UCSD-AML1 (cell line): ENCODE measurements at regions not wholly inside any gene's neighbourhood (a gene's known extent, or its start where the extent isn't known, plus 50 kb on each side); places are given as distances from the start of the nearest gene placed in this dataset.
"Not testable (repeated sequence)": the region's sequence is repeated elsewhere in the genome, so short reads cannot be mapped to it uniquely, and the experiment has no call there.

Experiments
- DNase-seq: peaks from one replicate; lab custom pipeline; 2025; ENCODE audit not compliant: unreplicated experiment; lab: John Stamatoyannopoulos, UW

DNA sequence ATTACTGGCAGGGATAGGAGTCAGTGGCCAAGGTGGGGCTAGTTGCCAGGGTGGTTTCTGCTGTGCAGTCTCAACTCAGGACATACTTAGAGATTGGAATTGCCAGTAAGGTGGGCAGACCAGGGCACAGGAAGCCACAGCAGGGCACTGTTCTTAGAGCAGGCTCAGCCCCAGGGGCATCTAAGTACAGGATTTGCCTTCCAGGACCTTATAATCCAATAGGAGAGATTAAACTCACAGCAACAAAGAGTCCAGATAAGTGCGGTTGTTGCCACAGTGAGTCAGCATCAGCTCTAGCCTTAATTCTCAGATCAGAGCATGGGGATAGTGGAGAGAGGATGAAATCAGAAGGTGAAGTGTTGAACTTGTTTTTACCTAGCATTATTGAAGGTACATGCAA, 265.8 kb upstream of the TRPC7 start:
- no peak for DNase-seq

DNA sequence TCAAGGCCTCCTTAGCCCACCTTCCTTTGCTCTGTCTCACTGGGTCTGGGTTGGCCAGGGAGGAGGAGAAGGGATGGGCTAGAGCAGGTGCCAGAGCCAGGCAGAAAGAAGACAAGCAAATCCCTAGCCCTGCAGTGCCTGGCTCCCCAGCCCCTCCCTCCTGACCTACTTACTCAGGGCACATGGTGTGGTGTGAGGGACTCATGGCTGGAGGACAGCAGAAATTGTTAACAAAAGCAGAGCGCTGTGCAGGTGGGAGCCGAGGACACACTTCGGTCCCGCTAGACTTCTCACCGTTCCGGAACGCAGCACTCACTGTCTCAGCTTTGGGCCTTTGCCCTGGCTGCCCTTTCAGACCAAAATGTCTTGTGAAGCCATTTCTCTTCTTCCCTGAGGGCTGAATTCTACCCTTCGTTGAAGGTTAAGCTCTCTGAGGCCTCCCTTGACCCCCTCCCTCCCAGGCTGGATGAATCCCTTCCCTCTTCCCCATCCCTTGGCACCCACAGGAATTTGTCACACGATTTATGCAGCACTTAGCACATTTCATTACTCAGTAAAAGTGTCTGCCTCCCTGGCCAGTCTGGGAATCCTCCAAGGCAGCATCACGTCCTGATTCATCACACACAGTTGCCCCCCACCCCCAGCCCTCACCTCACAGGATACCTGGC, 263.9 kb upstream of the TRPC7 start:
- DNase-seq: no peak

- no peak for DNase-seq
Observed at GRCh38 chr5:136626531-136626930, 261.2 kb upstream of the TRPC7 start.

DNA sequence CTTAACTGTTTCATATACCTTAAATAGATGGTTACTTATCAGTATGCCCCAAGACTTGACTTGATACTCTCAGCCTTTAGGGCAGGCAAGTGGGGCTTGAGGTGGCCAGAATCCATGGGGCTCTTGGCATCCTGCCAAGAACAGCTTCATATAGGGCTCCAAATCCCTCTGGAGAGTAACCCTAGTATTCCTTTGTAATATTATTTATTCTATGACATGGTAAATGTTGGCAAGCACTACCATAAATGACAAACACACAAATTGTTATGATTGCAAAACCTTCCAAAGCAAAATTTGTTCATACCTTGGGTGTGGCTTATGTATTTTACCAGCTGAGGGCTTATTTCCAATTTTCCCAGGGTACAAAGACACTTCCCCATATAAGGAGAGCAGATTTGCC, 257.4 kb upstream of the TRPC7 start:
- DNase-seq: no peak

DNA sequence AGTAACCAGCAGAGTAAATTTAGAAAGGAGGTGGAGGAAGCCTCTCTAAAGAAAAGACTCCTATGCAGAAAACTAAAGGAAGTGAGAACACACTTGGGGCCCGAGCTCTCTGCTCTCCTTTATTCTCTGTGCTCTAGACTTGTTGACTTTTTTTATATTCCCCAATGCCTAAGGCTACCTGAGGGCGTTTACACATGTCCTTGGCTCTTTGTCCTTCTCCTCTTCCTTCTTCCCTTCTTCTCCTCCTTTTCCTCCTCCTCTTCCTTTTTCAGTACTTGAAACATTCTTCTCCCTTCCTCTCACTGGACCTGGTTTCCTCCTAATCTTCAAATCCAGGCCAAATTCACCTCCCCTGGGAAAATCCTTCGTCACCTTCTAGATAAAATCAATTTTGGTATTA, 256.4 kb upstream of the TRPC7 start:
- DNase-seq: no peak

GRCh38 chr5:136620621-136621020, 255.3 kb upstream of the TRPC7 start:
- no peak for DNase-seq

GRCh38 chr5:136620016-136620419, 254.7 kb upstream of the TRPC7 start:
- DNase-seq: no peak

- no peak for DNase-seq
Observed at GRCh38 chr5:136619556-136619955, 254.2 kb upstream of the TRPC7 start.

DNA sequence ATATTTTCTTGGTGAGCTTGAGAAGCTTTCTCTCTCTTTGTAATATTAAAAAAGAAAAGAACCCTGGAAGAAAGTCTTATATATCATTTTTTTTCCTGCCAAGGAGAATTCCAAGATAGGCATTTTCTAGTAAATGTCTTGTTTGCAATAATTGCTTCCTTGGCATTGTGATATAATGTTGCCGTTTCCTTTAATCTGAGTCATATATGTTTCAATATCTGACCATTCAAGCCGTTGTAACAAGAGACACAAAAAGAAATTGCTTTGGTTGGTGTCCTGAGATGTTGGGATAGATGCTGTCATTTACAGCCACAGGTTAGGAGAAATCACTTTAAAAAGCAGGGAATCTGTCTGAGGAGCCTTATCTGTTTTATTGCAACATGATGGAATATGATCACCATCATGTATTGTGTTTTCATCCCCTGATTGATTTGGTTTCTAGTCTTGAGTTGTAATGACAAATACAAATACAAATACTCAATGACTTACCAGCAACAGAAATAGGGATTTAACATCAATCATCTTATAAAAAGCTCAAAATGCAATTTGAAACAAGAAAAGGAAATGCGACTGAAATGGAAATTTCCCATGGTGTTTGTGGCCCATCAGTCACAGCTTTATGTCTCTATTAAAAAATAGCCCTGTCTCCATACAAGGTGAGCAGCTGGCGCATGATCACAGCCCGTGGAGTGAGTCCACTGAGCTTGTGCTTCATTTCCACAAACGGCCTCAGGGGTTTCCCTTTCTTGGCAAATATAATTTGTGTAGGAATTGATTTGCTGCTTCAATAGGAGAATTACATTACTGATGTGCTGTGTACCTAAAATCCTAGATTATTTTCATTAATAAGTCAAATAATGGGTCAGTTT, 250.1 kb upstream of the TRPC7 start:
- DNase-seq: no peak

GRCh38 chr5:136613230-136613629, 247.9 kb upstream of the TRPC7 start:
- DNase-seq: no peak

- no peak for DNase-seq
Observed at GRCh38 chr5:136605638-136606037, 240.3 kb upstream of the TRPC7 start.

- no peak for DNase-seq
Observed at GRCh38 chr5:136600306-136600705, 235.0 kb upstream of the TRPC7 start.

DNA sequence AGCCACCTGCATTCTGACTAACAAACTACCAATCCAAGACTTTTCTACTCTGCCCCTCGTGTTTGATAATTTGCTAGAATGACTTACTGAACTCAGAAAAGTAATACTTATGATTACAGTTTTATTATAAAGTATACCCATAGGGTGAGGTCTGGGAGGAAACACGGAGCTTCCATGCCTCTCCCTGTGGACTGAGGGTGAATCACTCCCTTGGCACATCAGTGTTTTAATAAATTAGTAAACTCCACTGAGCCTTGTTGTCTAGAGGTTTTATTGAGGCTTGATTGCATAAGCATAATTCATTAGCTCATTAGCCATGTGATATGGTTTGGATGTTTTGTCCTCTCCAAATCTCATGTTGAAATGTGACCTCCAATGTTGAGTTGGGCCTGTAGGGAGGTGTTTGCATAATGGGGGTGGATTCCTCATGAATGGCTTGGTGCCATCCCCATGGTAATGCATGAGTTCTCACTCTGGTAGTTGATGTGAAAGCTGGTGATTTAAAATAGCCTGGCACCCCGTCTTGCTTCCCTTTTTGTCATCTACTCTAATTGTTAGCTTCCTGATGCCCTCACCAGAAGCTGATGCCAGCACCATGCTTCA, 233.6 kb upstream of the TRPC7 start:
- no peak for DNase-seq

DNA sequence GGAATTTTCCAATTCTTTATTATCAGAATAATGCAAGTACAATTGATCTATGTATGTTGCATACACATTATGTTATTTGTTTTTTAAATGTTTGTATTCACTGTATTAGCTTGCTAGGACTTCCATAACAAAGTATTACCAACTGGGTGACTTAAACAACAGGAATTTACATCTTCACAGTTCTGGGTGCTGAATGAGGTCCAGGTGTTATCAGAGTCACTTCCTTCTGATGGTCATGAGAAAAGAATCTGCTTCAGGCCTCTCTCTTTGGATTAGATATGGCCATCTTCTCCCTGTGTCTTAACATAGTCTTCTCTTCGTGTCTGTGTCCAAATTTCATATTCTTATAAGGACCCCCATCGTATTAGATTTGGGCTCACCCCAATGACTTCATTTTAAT, 229.1 kb upstream of the TRPC7 start:
- no peak for DNase-seq

DNA sequence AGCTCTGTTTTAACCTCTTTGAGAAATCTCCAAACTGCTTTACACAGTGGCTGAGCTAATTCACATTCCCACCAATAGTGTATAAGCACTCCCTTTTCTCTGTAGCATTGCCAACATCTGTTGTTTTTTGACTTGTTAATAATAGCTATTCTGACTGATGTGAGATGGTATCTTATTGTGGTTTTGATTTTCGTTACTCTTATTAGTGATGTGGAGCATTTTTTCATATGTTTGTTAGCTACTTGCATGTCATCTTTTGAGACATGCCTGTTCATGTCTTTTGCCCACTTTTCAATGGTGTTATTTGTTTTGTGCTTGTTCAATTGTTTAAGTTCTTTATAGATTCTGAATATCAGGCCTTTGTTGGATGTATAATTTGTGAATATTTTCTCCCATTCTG, 225.2 kb upstream of the TRPC7 start:
- DNase-seq: no peak

GRCh38 chr5:136586196-136586595, 220.9 kb upstream of the TRPC7 start:
- DNase-seq: no peak

GRCh38 chr5:136584474-136584873, 219.1 kb upstream of the TRPC7 start:
- DNase-seq: no peak

- DNase-seq: no peak
Observed at GRCh38 chr5:136579238-136579637, 213.9 kb upstream of the TRPC7 start.

DNA sequence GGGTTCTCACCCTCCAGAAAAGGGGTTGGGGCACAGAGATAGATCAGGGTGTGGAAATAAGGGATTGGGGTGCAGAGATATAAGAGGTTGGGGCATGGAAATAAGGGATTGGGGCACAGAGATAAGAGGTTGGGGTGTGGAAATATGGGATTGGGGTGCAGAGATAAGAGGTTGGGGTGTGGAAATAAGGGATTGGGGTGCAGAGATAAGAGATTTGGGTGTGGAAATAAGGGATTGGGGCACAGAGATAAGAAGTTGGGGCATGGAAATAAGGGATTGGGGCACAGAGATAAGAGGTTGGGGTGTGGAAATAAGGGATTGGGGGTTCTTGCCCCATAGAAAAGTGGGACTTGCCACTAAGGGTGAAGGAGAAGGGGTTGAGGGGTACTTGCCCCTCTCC, 204.5 kb upstream of the TRPC7 start:
- not testable (repeated sequence) for DNase-seq

- DNase-seq: not testable (repeated sequence)
Observed at GRCh38 chr5:136565457-136565856, 200.1 kb upstream of the TRPC7 start.

DNA sequence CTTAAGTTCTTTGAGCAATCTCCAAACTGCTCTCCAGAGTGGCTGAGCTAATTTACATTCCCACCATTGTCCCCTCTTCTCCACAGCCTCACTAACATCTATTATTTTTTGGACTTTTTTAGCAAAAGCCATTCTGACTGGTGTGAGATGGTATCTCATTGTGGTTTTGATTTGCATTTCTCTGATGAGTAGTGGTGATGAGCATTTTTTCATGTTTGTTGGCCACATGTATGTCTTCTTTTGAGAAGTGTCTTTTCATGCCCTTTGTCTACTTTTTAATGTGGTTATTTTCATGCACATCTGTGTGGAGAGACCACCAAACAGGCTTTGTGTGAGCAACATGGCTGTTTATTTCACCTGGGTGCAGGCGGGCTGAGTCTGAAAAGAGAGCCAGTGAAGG, 199.7 kb upstream of the TRPC7 start:
- not testable (repeated sequence) for DNase-seq

DNA sequence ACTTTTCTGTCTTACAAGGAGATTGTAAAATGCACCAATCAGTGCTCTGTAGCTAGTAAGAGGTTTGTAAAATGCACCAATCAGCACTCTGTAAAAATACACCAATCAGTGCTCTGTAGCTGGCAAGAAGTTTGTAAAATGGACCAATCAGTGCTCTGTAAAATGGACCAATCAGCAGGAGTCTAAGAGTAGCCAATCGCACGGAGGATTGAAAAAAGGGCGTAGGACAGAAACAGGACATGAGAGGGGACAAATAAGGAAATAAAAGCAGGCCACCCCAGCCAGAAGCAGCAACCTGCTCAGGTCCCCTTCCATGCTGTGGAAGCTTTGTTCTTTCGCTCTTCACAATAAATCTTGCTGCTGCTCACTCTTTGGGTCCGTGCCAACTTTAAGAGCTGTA, 199.1 kb upstream of the TRPC7 start:
- DNase-seq: not testable (repeated sequence)
